HEK293T (cell line): ENCODE measurements at regions not wholly inside any gene's neighbourhood (a gene's known extent, or its start where the extent isn't known, plus 50 kb on each side); places are given as distances from the start of the nearest gene placed in this dataset.

Source experiments
- CTCF ChIA-PET: fragments of 350-600 bp; formaldehyde crosslinking; extraction: SDS; loops from one replicate; lab custom pipeline; 2021; ENCODE audit warnings: antibody characterized with exemption, inconsistent platforms; lab: Yijun Ruan, JAX
- POLR2A ChIA-PET: fragments of 350-600 bp; formaldehyde crosslinking; extraction: SDS; loops from one replicate; lab custom pipeline; 2020; ENCODE audit warnings: antibody characterized with exemption, inconsistent platforms; lab: Yijun Ruan, JAX
- DNase-seq: peaks from one replicate; pipeline ENCODE4 v3.0.0; 2012; ENCODE audit warnings: mixed read lengths; ENCODE audit errors: extremely low spot score
- ARNT ChIP-seq: fragments of 450-650 bp; IDR thresholded peaks from 2 replicates; pipeline ENCODE4 v1.6.1; 2017; ENCODE audit warnings: mild to moderate bottlenecking
- BHLHE40 ChIP-seq: fragments of 450-650 bp; IDR thresholded peaks from 2 replicates; pipeline ENCODE4 v1.6.1; 2016; ENCODE audit warnings: mild to moderate bottlenecking, moderate library complexity, borderline replicate concordance
- CTBP1 ChIP-seq: fragments of 450-650 bp; IDR thresholded peaks from 2 replicates; pipeline ENCODE4 v1.6.1; 2016; ENCODE audit warnings: borderline replicate concordance
- ELF4 ChIP-seq: fragments of 450-650 bp; IDR thresholded peaks from 2 replicates; pipeline ENCODE4 v1.6.1; 2017; ENCODE audit warnings: antibody characterized with exemption
- FOXA1 ChIP-seq: fragments of 450-650 bp; IDR thresholded peaks from 2 replicates; pipeline ENCODE4 v1.6.1; 2016; ENCODE audit warnings: mild to moderate bottlenecking
- FOXK2 ChIP-seq: fragments of 450-650 bp; IDR thresholded peaks from 2 replicates; pipeline ENCODE4 v1.6.1; 2016; ENCODE audit warnings: mild to moderate bottlenecking
- FOXM1 ChIP-seq: fragments of 450-650 bp; IDR thresholded peaks from 2 replicates; pipeline ENCODE4 v1.6.1; 2017; ENCODE audit warnings: mild to moderate bottlenecking, borderline replicate concordance
- HDGF ChIP-seq: fragments of 450-650 bp; IDR thresholded peaks from 2 replicates; pipeline ENCODE4 v1.6.1; 2017; ENCODE audit warnings: antibody characterized with exemption, borderline replicate concordance
- L3MBTL2 ChIP-seq: fragments of 450-650 bp; conservative IDR thresholded peaks from 2 replicates; pipeline ENCODE4 v1.6.1; 2016; ENCODE audit warnings: mild to moderate bottlenecking
- LEF1 ChIP-seq: fragments of 450-650 bp; IDR thresholded peaks from 2 replicates; pipeline ENCODE4 v1.6.1; 2017; ENCODE audit warnings: mild to moderate bottlenecking, borderline replicate concordance
- NFRKB ChIP-seq: fragments of 450-650 bp; IDR thresholded peaks from 2 replicates; pipeline ENCODE4 v1.6.1; 2016; ENCODE audit warnings: mild to moderate bottlenecking, moderate library complexity
- PKNOX1 ChIP-seq: fragments of 450-650 bp; IDR thresholded peaks from 2 replicates; pipeline ENCODE4 v1.6.1; 2016
- SP1 ChIP-seq: fragments of 450-650 bp; IDR thresholded peaks from 2 replicates; pipeline ENCODE4 v1.6.1; 2017
- SUZ12 ChIP-seq: fragments of 450-650 bp; IDR thresholded peaks from 2 replicates; pipeline ENCODE4 v1.6.1; 2016; ENCODE audit warnings: mild to moderate bottlenecking
- TARDBP ChIP-seq: fragments of 450-650 bp; IDR thresholded peaks from 2 replicates; pipeline ENCODE4 v1.6.1; 2016
- ZNF384 ChIP-seq: fragments of 450-650 bp; IDR thresholded peaks from 2 replicates; pipeline ENCODE4 v1.6.1; 2016

- DNase-seq = no peak
- CTCF ChIA-PET = no interaction called here
- TF ChIP-seq BHLHE40 = no peak
- no peak for TF ChIP-seq NFRKB
- no peak for TF ChIP-seq SP1
- TF ChIP-seq PKNOX1 = no peak
- no peak for TF ChIP-seq FOXA1
- no peak for TF ChIP-seq SUZ12
- no peak for TF ChIP-seq FOXM1
- no peak for TF ChIP-seq FOXK2
- no peak for TF ChIP-seq HDGF
- no peak for TF ChIP-seq TARDBP
- TF ChIP-seq ARNT = no peak
- no peak for TF ChIP-seq L3MBTL2
- no peak for TF ChIP-seq LEF1
- no peak for TF ChIP-seq CTBP1
- no peak for TF ChIP-seq ELF4
- TF ChIP-seq ZNF384 = no peak
- POLR2A ChIA-PET = no interaction called here
Observed at GRCh38 chr14:97655169-97655948, 858.2 kb downstream of the VRK1 start.

GRCh38 chr14:97657609-97658008 lies 860.4 kb downstream of the VRK1 start:
- DNase-seq = no peak
- CTCF ChIA-PET = no interaction called here

GRCh38 chr14:97687944-97688630 lies 890.9 kb downstream of the VRK1 start:
- ChIA-PET CTCF (no interaction called here), POLR2A (no interaction called here)
- DNase-seq = no peak

More at GRCh38 chr14:97657609-97658008, 860.4 kb downstream of the VRK1 start:
- TF ChIP-seq FOXA1 = no peak
- no peak for TF ChIP-seq FOXK2
- TF ChIP-seq TARDBP = no peak
- no peak for TF ChIP-seq LEF1
- no peak for TF ChIP-seq HDGF
- no peak for TF ChIP-seq ZNF384
- TF ChIP-seq L3MBTL2 = no peak
- TF ChIP-seq ELF4 = no peak
- no peak for TF ChIP-seq SUZ12
- no peak for TF ChIP-seq FOXM1
- TF ChIP-seq ARNT = no peak
- no peak for TF ChIP-seq NFRKB
- no peak for TF ChIP-seq BHLHE40
- no peak for TF ChIP-seq CTBP1
- TF ChIP-seq PKNOX1 = no peak
- TF ChIP-seq SP1 = no peak
- POLR2A ChIA-PET = no interaction called here

GRCh38 chr14:97688631-97689336 lies 891.6 kb downstream of the VRK1 start:
- no peak for TF ChIP-seq L3MBTL2
- TF ChIP-seq PKNOX1 = no peak
- no peak for TF ChIP-seq ELF4
- no peak for TF ChIP-seq FOXK2
- no peak for TF ChIP-seq HDGF
- TF ChIP-seq CTBP1 = no peak
- no peak for TF ChIP-seq LEF1
- TF ChIP-seq SUZ12 = no peak
- no peak for TF ChIP-seq TARDBP
- no peak for TF ChIP-seq FOXA1
- TF ChIP-seq ARNT = no peak
- TF ChIP-seq SP1 = no peak
- no peak for TF ChIP-seq BHLHE40
- TF ChIP-seq ZNF384 = no peak
- TF ChIP-seq FOXM1 = no peak
- POLR2A ChIA-PET = no interaction called here
- no peak for DNase-seq
- CTCF ChIA-PET = no interaction called here

More at GRCh38 chr14:97687944-97688630, 890.9 kb downstream of the VRK1 start:
- no peak for TF ChIP-seq ELF4
- no peak for TF ChIP-seq TARDBP
- no peak for TF ChIP-seq PKNOX1
- no peak for TF ChIP-seq L3MBTL2
- TF ChIP-seq NFRKB = no peak
- no peak for TF ChIP-seq SUZ12
- TF ChIP-seq HDGF = no peak
- TF ChIP-seq FOXM1 = no peak
- no peak for TF ChIP-seq SP1
- TF ChIP-seq ARNT = no peak
- no peak for TF ChIP-seq FOXK2
- TF ChIP-seq CTBP1 = no peak
- no peak for TF ChIP-seq ZNF384
- TF ChIP-seq FOXA1 = no peak
- no peak for TF ChIP-seq BHLHE40
- TF ChIP-seq LEF1 = no peak
